Mesenchymal stem cell (in vitro differentiated cells and primary cell): ENCODE measurements at regions not wholly inside any gene's neighbourhood (a gene's known extent, or its start where the extent isn't known, plus 50 kb on each side); places are given as distances from the start of the nearest gene placed in this dataset.

Experiments
- DNase-seq: peaks from one replicate; pipeline ENCODE4 v3.0.0-alpha.2; 2013
- H2AFZ ChIP-seq: one replicate; pipeline ENCODE4 v1.6.1; 2013; ENCODE audit warnings: low read depth, mild to moderate bottlenecking, control low read depth, inconsistent platforms, low read length, moderate library complexity
- H2AK5ac ChIP-seq: 2 replicates; pipeline ENCODE4 v1.6.1; 2013; ENCODE audit warnings: low read length, moderate library complexity, mild to moderate bottlenecking, inconsistent platforms; ENCODE audit not compliant: severe bottlenecking
- H2BK120ac ChIP-seq: one replicate; pipeline ENCODE4 v1.6.1; 2013; ENCODE audit warnings: low read depth, mild to moderate bottlenecking, inconsistent platforms, low read length, moderate library complexity
- H2BK12ac ChIP-seq, 2 experiments: one replicate each; pipeline ENCODE4 v1.6.1; 2013; ENCODE audit warnings: inconsistent platforms in 2 of 2, low read length in 2 of 2, mild to moderate bottlenecking in 2 of 2, moderate library complexity in 2 of 2, control low read depth in 1 of 2
- H2BK15ac ChIP-seq: one replicate; pipeline ENCODE4 v1.6.1; 2013; ENCODE audit warnings: mild to moderate bottlenecking, low read depth, inconsistent platforms; ENCODE audit not compliant: poor library complexity, severe bottlenecking
- H2BK5ac ChIP-seq: 2 replicates; pipeline ENCODE4 v1.6.1; 2013; ENCODE audit warnings: low read depth, mild to moderate bottlenecking, low read length, control low read depth, inconsistent platforms; ENCODE audit not compliant: poor library complexity, severe bottlenecking
- H3K14ac ChIP-seq, 2 experiments: one replicate each; pipeline ENCODE4 v1.6.1; 2013; ENCODE audit warnings: inconsistent platforms in 2 of 2, low read length in 2 of 2, control low read depth in 1 of 2, mild to moderate bottlenecking in 1 of 2, moderate library complexity in 1 of 2
- H3K18ac ChIP-seq, 2 experiments: one replicate each; pipeline ENCODE4 v1.6.1; 2013; ENCODE audit warnings: inconsistent platforms in 2 of 2, low read length in 2 of 2, control low read depth in 1 of 2, low read depth in 1 of 2, mild to moderate bottlenecking in 1 of 2
- H3K23ac ChIP-seq, 2 experiments: one replicate each; pipeline ENCODE4 v1.6.1; 2013; ENCODE audit warnings: inconsistent platforms in 2 of 2, low read length in 2 of 2, mild to moderate bottlenecking in 2 of 2, moderate library complexity in 2 of 2, control low read depth in 1 of 2
- H3K27ac ChIP-seq: 2 replicates; pipeline ENCODE4 v1.5.1; 2013; ENCODE audit warnings: mild to moderate bottlenecking, moderate library complexity, low read length, control low read depth, inconsistent platforms; ENCODE audit not compliant: poor library complexity, severe bottlenecking
- H3K27me3 ChIP-seq, 2 experiments: 2 replicates each; pipeline versions ENCODE4 v1.6.1 to v1.7.0; 2013; ENCODE audit warnings: low read length in 2 of 2, mild to moderate bottlenecking in 2 of 2, moderate library complexity in 2 of 2, control low read depth in 1 of 2, inconsistent platforms in 1 of 2; ENCODE audit not compliant: control insufficient read depth in 1 of 2, insufficient read depth in 1 of 2
- H3K36me3 ChIP-seq, 2 experiments: 2 replicates each; pipeline versions ENCODE4 v1.6.1 to v1.7.0; 2013; ENCODE audit warnings: low read length in 2 of 2, control low read depth in 1 of 2, inconsistent platforms in 1 of 2, low read depth in 1 of 2, mild to moderate bottlenecking in 1 of 2; ENCODE audit not compliant: insufficient read depth in 2 of 2, control insufficient read depth in 1 of 2
- H3K4ac ChIP-seq, 2 experiments: one replicate each; pipeline ENCODE4 v1.6.1; 2013; ENCODE audit warnings: inconsistent platforms in 2 of 2, low read length in 2 of 2, mild to moderate bottlenecking in 2 of 2, moderate library complexity in 2 of 2, control low read depth in 1 of 2, low read depth in 1 of 2
- H3K4me1 ChIP-seq: 2 replicates; pipeline ENCODE4 v1.6.1; 2013; ENCODE audit warnings: low read depth, low read length, control low read depth; ENCODE audit not compliant: control insufficient read depth, insufficient read depth
- H3K4me2 ChIP-seq: 2 replicates; pipeline ENCODE4 v1.6.1; 2013; ENCODE audit warnings: low read length, mild to moderate bottlenecking, inconsistent platforms; ENCODE audit not compliant: poor library complexity, severe bottlenecking
- H3K4me3 ChIP-seq, 2 experiments: 2 replicates each; pipeline versions ENCODE4 v1.5.1 to v1.7.0; 2013; ENCODE audit warnings: low read length in 2 of 2, mild to moderate bottlenecking in 2 of 2, control low read depth in 1 of 2, low read depth in 1 of 2; ENCODE audit not compliant: insufficient read depth in 1 of 2
- H3K79me1 ChIP-seq: replicated peaks from 2 replicates; pipeline ENCODE4 v1.6.1; 2013; ENCODE audit warnings: mild to moderate bottlenecking, control low read depth, low read length, inconsistent platforms; ENCODE audit not compliant: poor library complexity, severe bottlenecking
- H3K9ac ChIP-seq: 2 replicates; pipeline ENCODE4 v1.7.0; 2013; ENCODE audit warnings: mild to moderate bottlenecking, low read length, moderate library complexity
- H3K9me3 ChIP-seq: 2 replicates; pipeline ENCODE4 v1.7.0; 2013; ENCODE audit warnings: mild to moderate bottlenecking, low read length; ENCODE audit not compliant: control insufficient read depth
- H4K8ac ChIP-seq: one replicate; pipeline ENCODE4 v1.6.1; 2013; ENCODE audit warnings: inconsistent platforms, mild to moderate bottlenecking, low read length, moderate library complexity
- H4K91ac ChIP-seq: one replicate; pipeline ENCODE4 v1.6.1; 2013; ENCODE audit warnings: mild to moderate bottlenecking, low read length, inconsistent platforms
- WGBS: methylation state at CpG from one replicate; pipeline ENCODE4 v1.1.7; 2013; ENCODE audit warnings: mixed read lengths; 5-methylcytosine and 5-hydroxymethylcytosine counted together

DNA sequence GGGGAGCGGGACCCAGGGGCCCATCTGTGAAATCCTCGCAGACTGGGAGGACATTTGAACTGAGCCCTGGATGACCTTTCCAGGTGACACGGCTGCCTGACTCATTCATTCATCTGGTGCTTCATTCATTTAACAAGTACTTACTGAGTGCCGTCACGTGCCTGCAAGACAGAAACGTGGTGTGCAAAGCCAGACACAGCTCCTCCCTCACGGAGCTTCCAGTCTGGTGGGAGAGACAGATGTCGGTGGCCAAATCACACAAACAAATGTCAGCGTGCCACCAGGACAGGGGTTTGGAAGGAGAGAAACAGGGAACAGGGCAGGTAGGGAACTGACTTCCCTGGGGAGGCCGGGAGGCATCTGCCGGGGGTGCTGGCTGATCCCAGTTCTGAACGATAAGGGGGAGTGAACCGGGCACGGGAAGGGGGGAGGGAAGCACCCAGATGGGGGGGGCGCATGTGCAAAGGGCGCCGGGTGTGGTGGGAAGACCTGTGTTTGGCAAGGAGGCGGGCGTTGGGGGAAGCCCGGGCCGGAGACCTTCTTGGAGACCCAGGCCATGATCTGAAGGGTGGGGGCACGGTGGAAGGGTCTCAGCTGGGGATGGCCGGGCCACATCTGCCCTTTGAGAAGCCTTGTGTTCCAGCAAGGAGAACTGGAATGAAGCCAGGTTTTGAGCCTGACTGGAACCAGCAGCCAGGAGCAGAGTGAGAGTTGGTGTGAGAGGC lies 93.6 kb upstream of the CIBAR2 start:
- 50% methylated on average over 23 of the region's 23 CpGs for WGBS
- peaks cover 72% of the 10 kb centered on the region for H3K4me1 ChIP-seq

GRCh38 chr16:85206472-85207356 lies 94.4 kb upstream of the CIBAR2 start:
- Histone ChIP-seq H2BK15ac (peak overlapping the region; percentile 98), H3K79me1 (peaks cover 15% of the 10 kb centered on the region), H3K27ac (peak overlapping the region; percentile 19), H3K23ac (no peak overlapping the region), H3K4me2 (peak overlapping the region; percentile 4), H3K27me3 (no peaks in the 10 kb centered on the region), H3K4me3 (no peak overlapping the region), H3K18ac (peak overlapping the region; percentile 81 to 95), H3K9ac (peak overlapping the region; percentile 18), H3K36me3 (peaks cover 0 to 19% of the 10 kb centered on the region in 2 experiments), H2BK12ac (peak overlapping the region; percentile 69 to 93), H3K4me1 (peaks cover 72% of the 10 kb centered on the region), H3K14ac (peak overlapping the region in 1 of 2 experiments; percentile 23), H2BK120ac (peak overlapping the region; percentile 67), H3K9me3 (no peaks in the 10 kb centered on the region), H3K4ac (peak overlapping the region; percentile 85 to 94), H2AK5ac (peak overlapping the region; percentile 38), H2AFZ (no peak overlapping the region), H4K8ac (peak overlapping the region; percentile 66), H2BK5ac (no peak overlapping the region), H4K91ac (peak overlapping the region; percentile 91)
- WGBS, result 19% methylated on average over 25 of the region's 31 CpGs
- peak; percentile 86 for DNase-seq

More for the DNA sequence above, 93.6 kb upstream of the CIBAR2 start:
- H3K9ac ChIP-seq, result no peak overlapping the region
- H3K4me3 ChIP-seq, result no peak overlapping the region
- H2BK12ac ChIP-seq, result peak overlapping the region; percentile 41 to 93
- no peaks in the 10 kb centered on the region for H3K27me3 ChIP-seq
- H4K91ac ChIP-seq, result peak overlapping the region; percentile 91
- peaks cover 15% of the 10 kb centered on the region for H3K79me1 ChIP-seq
- H4K8ac ChIP-seq, result peak overlapping the region; percentile 66
- no peak overlapping the region for H3K23ac ChIP-seq
- peak; percentile 91 for DNase-seq
- peak overlapping the region; percentile 65 for H2BK120ac ChIP-seq
- H3K18ac ChIP-seq, result peak overlapping the region; percentile 80 to 95
- no peaks in the 10 kb centered on the region for H3K9me3 ChIP-seq
- peaks cover 0 to 19% of the 10 kb centered on the region in 2 experiments for H3K36me3 ChIP-seq
- peak overlapping the region; percentile 8 for H3K27ac ChIP-seq
- H3K4me2 ChIP-seq, result no peak overlapping the region
- H3K4ac ChIP-seq, result peak overlapping the region; percentile 49 to 94
- no peak overlapping the region for H2BK5ac ChIP-seq
- peak overlapping the region; percentile 90 for H2AK5ac ChIP-seq
- no peak overlapping the region for H2AFZ ChIP-seq
- peak overlapping the region in 1 of 2 experiments; percentile 87 for H3K14ac ChIP-seq
- H2BK15ac ChIP-seq, result peak overlapping the region; percentile 94

- peak overlapping the region; percentile 55 for H4K8ac ChIP-seq
- peak overlapping the region; percentile 81 to 85 for H3K4ac ChIP-seq
- 49% methylated on average over 24 of the region's 24 CpGs for WGBS
- H2BK120ac ChIP-seq, result peak overlapping the region; percentile 67
- H3K79me1 ChIP-seq, result peaks cover 15% of the 10 kb centered on the region
- H3K14ac ChIP-seq, result peak overlapping the region in 1 of 2 experiments; percentile 61
- H2BK12ac ChIP-seq, result peak overlapping the region; percentile 69 to 92
- H4K91ac ChIP-seq, result peak overlapping the region; percentile 85
- peak overlapping the region; percentile 98 for H2BK15ac ChIP-seq
- H3K36me3 ChIP-seq, result peaks cover 0 to 19% of the 10 kb centered on the region in 2 experiments
- H3K27me3 ChIP-seq, result no peaks in the 10 kb centered on the region
- H2AK5ac ChIP-seq, result peak overlapping the region; percentile 43
- H3K9me3 ChIP-seq, result no peaks in the 10 kb centered on the region
- H3K4me2 ChIP-seq, result peak overlapping the region; percentile 4
- peaks cover 68% of the 10 kb centered on the region for H3K4me1 ChIP-seq
- H2AFZ ChIP-seq, result no peak overlapping the region
- H3K27ac ChIP-seq, result no peak overlapping the region
- H3K18ac ChIP-seq, result peak overlapping the region; percentile 81 to 95
- peak; percentile 81 for DNase-seq
- H3K4me3 ChIP-seq, result no peak overlapping the region
- H3K9ac ChIP-seq, result peak overlapping the region; percentile 18
- H3K23ac ChIP-seq, result peak overlapping the region in 1 of 2 experiments; percentile 67
- no peak overlapping the region for H2BK5ac ChIP-seq
These were observed 95.2 kb upstream of the CIBAR2 start for GRCh38 chr16:85207357-85207921.
